ENCODE measurements at regions not wholly inside any gene's neighbourhood (a gene's known extent, or its start where the extent isn't known, plus 50 kb on each side); places are given as distances from the start of the nearest gene placed in this dataset.

GRCh38 chr4:107391630-107392028 lies 328.4 kb downstream of the PAPSS1 start:
- Histone ChIP-seq H3K4me3 (replicated peaks in 1 of 3; ENCODE audit: insufficient read depth in 1 of 3, low read depth in 1 of 3, low read length in 3 of 3) (no peak overlapping the region), H3K9me1 (replicated peaks; ENCODE audit: control insufficient read depth, extremely low read depth, insufficient read depth, low read length) (no peaks in the 10 kb centered on the region), H3K27me3 (ENCODE audit: control insufficient read depth in 2 of 2, insufficient read depth in 2 of 2, low read length in 2 of 2) (no peaks in the 10 kb centered on the region), H3K4me1 (ENCODE audit: control insufficient read depth, extremely low read depth, insufficient read depth, low read length) (no peaks in the 10 kb centered on the region), H4K20me1 (replicated peaks; ENCODE audit: control insufficient read depth, extremely low read depth, insufficient read depth, low read length) (no peaks in the 10 kb centered on the region), H3K4me2 (ENCODE audit: insufficient read depth, low read length) (no peak overlapping the region), H3K27ac (ENCODE audit: insufficient read depth, low read depth, low read length) (no peak overlapping the region), H3K9me3 (replicated peaks; ENCODE audit: control insufficient read depth, insufficient read depth, low read length) (no peaks in the 10 kb centered on the region), H3K36me3 (ENCODE audit: control insufficient read depth in 2 of 2, extremely low read depth in 1 of 2, insufficient read depth in 2 of 2, low read length in 2 of 2) (no peaks in the 10 kb centered on the region), H2AFZ (ENCODE audit: low read depth, low read length) (no peak overlapping the region), H3K9ac (replicated peaks; ENCODE audit: extremely low read depth, insufficient read depth, low read length) (no peak overlapping the region), H3K79me2 (ENCODE audit: control insufficient read depth, insufficient read depth, low read length) (no peaks in the 10 kb centered on the region)
- FAIRE-seq (no peak), DNase-seq (ENCODE audit: low read depth, low spot score) (no peak)
- ChIA-PET POLR2A (interaction anchor here (0.6 kb wide), 1 partner anchor 421 kb away, joined by 3 read pairs; no protein-coding TSS in a partner anchor), CTCF (interaction anchor here (1.2 to 1.4 kb wide), 2 partner anchors 11 to 21 kb away, joined by 4 read pairs; no protein-coding TSS in a partner anchor)
- BruUV-seq (replicated peaks): no TSS peak
- TF ChIP-seq POLR2AphosphoS5 (IDR thresholded peaks at IDR 0.05; ENCODE audit: insufficient read depth, low read depth, low read length) (no peak), FOS (IDR thresholded peaks at IDR 0.05; ENCODE audit: borderline replicate concordance, insufficient read depth, low read length) (no peak)
- intact Hi-C loops (cut with micrococcal nuclease) (loop anchor here (10.0 kb wide), 1 partner anchor 343 kb away; no protein-coding TSS in a partner anchor), dilution Hi-C loops (cut with MboI; ENCODE audit: extremely low pct_ligation_motif_present, low sequenced_read_pairs) (no loop called here)

GRCh38 chr4:107391009-107391629 lies 328.9 kb downstream of the PAPSS1 start:
- TF ChIP-seq POLR2AphosphoS5 (IDR thresholded peaks at IDR 0.05; ENCODE audit: insufficient read depth, low read depth, low read length) (no peak), EZH2 (IDR thresholded peaks at IDR 0.05; ENCODE audit: borderline replicate concordance, low read depth, low read length, severe bottlenecking) (no peak), GATA2 (IDR thresholded peaks at IDR 0.05; ENCODE audit: insufficient read depth, insufficient read length, low read depth, low read length) (no peak), MYC (IDR thresholded peaks at IDR 0.05; ENCODE audit: low read depth, low read length) (no peak), CTCF (IDR thresholded peaks at IDR 0.05; ENCODE audit: extremely low read depth in 1 of 2, insufficient read depth in 1 of 2, low read depth in 1 of 2, low read length in 2 of 2) (no peak), JUN (IDR thresholded peaks at IDR 0.05; ENCODE audit: borderline replicate concordance, insufficient read depth, insufficient read length, low read depth) (no peak), FOS (IDR thresholded peaks at IDR 0.05; ENCODE audit: borderline replicate concordance, insufficient read depth, low read length) (no peak), POLR2A (IDR thresholded peaks at IDR 0.05; ENCODE audit: low read depth, low read length) (no peak), MAX (IDR thresholded peaks at IDR 0.05; ENCODE audit: insufficient read depth, insufficient read length) (no peak)
- H3K9me1 ChIP-seq (replicated peaks; ENCODE audit: control insufficient read depth, extremely low read depth, insufficient read depth, low read length): no peaks in the 10 kb centered on the region
- DNase-seq (ENCODE audit: low read depth, low spot score) (no peak), FAIRE-seq (no peak)
- H2AFZ ChIP-seq (ENCODE audit: low read depth, low read length): no peak overlapping the region
- no peaks in the 10 kb centered on the region for H3K9me3 ChIP-seq (replicated peaks; ENCODE audit: control insufficient read depth, insufficient read depth, low read length)
- H3K27me3 ChIP-seq (ENCODE audit: control insufficient read depth in 2 of 2, insufficient read depth in 2 of 2, low read length in 2 of 2): no peaks in the 10 kb centered on the region
- H3K9ac ChIP-seq (replicated peaks; ENCODE audit: extremely low read depth, insufficient read depth, low read length): no peak overlapping the region
- intact Hi-C loops (cut with micrococcal nuclease) (loop anchor here (10.0 kb wide), 1 partner anchor 344 kb away; no protein-coding TSS in a partner anchor), dilution Hi-C loops (cut with MboI; ENCODE audit: extremely low pct_ligation_motif_present, low sequenced_read_pairs) (no loop called here)
- H3K4me2 ChIP-seq (ENCODE audit: insufficient read depth, low read length): no peak overlapping the region
- no peaks in the 10 kb centered on the region for H3K4me1 ChIP-seq (ENCODE audit: control insufficient read depth, extremely low read depth, insufficient read depth, low read length)
- POLR2A ChIA-PET: interaction anchor here (0.6 kb wide), 1 partner anchor 420 kb away, joined by 3 read pairs; no protein-coding TSS in a partner anchor
- H3K36me3 ChIP-seq (ENCODE audit: control insufficient read depth in 2 of 2, extremely low read depth in 1 of 2, insufficient read depth in 2 of 2, low read length in 2 of 2): no peaks in the 10 kb centered on the region
- H3K4me3 ChIP-seq (replicated peaks in 1 of 3; ENCODE audit: insufficient read depth in 1 of 3, low read depth in 1 of 3, low read length in 3 of 3): no peak overlapping the region
- CTCF ChIA-PET: interaction anchor here (0.6 to 1.4 kb wide), 4 partner anchors 8 to 1181 kb away, joined by 3 to 4 read pairs (median 3); no protein-coding TSS in a partner anchor
- no peaks in the 10 kb centered on the region for H3K79me2 ChIP-seq (ENCODE audit: control insufficient read depth, insufficient read depth, low read length)
- no peaks in the 10 kb centered on the region for H4K20me1 ChIP-seq (replicated peaks; ENCODE audit: control insufficient read depth, extremely low read depth, insufficient read depth, low read length)
- no TSS peak for BruUV-seq (replicated peaks)
- no peak overlapping the region for H3K27ac ChIP-seq (ENCODE audit: insufficient read depth, low read depth, low read length)
